Activated T-cell treated with anti-CD3 and anti-CD28 coated beads for 1 hour (primary cell): ENCODE measurements at regions not wholly inside any gene's neighbourhood (a gene's known extent, or its start where the extent isn't known, plus 50 kb on each side); places are given as distances from the start of the nearest gene placed in this dataset.

Source experiments
- DNase-seq: peaks from one replicate; pipeline ENCODE4 v3.0.0-alpha.2; 2020; ENCODE audit warnings: low read depth

- DNase-seq = no peak
Measured at GRCh38 chr16:52103791-52104190, 443.2 kb downstream of the TOX3 start.

GRCh38 chr16:52101246-52101645 lies 445.7 kb downstream of the TOX3 start:
- no peak for DNase-seq

GRCh38 chr16:52099382-52099781 lies 447.6 kb downstream of the TOX3 start:
- no peak for DNase-seq

GRCh38 chr16:52095471-52095870 lies 451.5 kb downstream of the TOX3 start:
- no peak for DNase-seq

GRCh38 chr16:52092126-52092525 lies 454.8 kb downstream of the TOX3 start:
- no peak for DNase-seq

GRCh38 chr16:52090080-52090479 lies 456.9 kb downstream of the TOX3 start:
- no peak for DNase-seq

GRCh38 chr16:52089476-52089875 lies 457.5 kb downstream of the TOX3 start:
- DNase-seq = no peak

- DNase-seq = no peak
Measured at GRCh38 chr16:52086901-52087300, 460.0 kb downstream of the TOX3 start.

GRCh38 chr16:52078716-52079655 lies 468.0 kb downstream of the TOX3 start:
- no peak for DNase-seq

GRCh38 chr16:52077607-52078006 lies 469.3 kb downstream of the TOX3 start:
- DNase-seq = no peak

GRCh38 chr16:52076801-52077201 lies 470.1 kb downstream of the TOX3 start:
- DNase-seq = no peak

- no peak for DNase-seq
Measured at GRCh38 chr16:52076332-52076731, 470.6 kb downstream of the TOX3 start.

GRCh38 chr16:52074133-52074532 lies 472.8 kb downstream of the TOX3 start:
- no peak for DNase-seq

GRCh38 chr16:52073024-52073423 lies 473.9 kb downstream of the TOX3 start:
- no peak for DNase-seq

- DNase-seq = no peak
Measured at GRCh38 chr16:52071101-52071500, 475.8 kb downstream of the TOX3 start.

GRCh38 chr16:52070341-52071057 lies 476.4 kb downstream of the TOX3 start:
- DNase-seq = no peak

- no peak for DNase-seq
Measured at GRCh38 chr16:52069866-52070265, 477.1 kb downstream of the TOX3 start.

GRCh38 chr16:52068447-52069074 lies 478.4 kb downstream of the TOX3 start:
- DNase-seq = no peak

GRCh38 chr16:52066962-52067361 lies 480.0 kb downstream of the TOX3 start:
- no peak for DNase-seq

GRCh38 chr16:52056259-52056658 lies 490.7 kb downstream of the TOX3 start:
- no peak for DNase-seq

- no peak for DNase-seq
Measured at GRCh38 chr16:52055381-52055780, 491.6 kb downstream of the TOX3 start.

- no peak for DNase-seq
Measured at GRCh38 chr16:52054326-52054725, 492.6 kb downstream of the TOX3 start.

GRCh38 chr16:52052818-52053217 lies 494.1 kb downstream of the TOX3 start:
- DNase-seq = no peak
